SKM-1 treated with dmso at 0.1 percent for 144 hours (cell line): ENCODE measurements at regions not wholly inside any gene's neighbourhood (a gene's known extent, or its start where the extent isn't known, plus 50 kb on each side); places are given as distances from the start of the nearest gene placed in this dataset.
"Not testable (repeated sequence)": the region's sequence is repeated elsewhere in the genome, so short reads cannot be mapped to it uniquely, and the experiment has no call there.

Source experiments
- DNase-seq: peaks from one replicate; lab custom pipeline; 2025; ENCODE audit not compliant: unreplicated experiment; lab: John Stamatoyannopoulos, UW

DNA sequence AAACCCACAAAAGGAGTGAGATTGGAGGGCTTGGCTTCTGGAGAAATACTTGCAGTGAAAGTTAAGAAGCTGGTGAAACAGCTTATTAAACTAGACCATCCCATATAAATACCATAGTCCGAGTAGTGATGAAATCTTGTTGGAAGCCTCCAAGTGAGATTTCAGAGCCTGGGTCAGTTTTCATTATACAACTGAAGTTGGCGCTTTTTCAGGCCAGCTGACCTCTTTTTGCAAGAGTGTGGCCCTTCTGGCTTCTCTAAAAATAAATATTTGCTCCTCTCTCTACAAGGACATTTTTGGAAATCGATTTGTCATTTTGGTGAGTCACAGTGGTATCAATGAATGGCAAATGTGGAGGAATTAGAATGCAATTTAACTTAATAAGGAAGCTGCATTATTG lies 51.2 kb upstream of the THRB start:
- DNase-seq: no peak

DNA sequence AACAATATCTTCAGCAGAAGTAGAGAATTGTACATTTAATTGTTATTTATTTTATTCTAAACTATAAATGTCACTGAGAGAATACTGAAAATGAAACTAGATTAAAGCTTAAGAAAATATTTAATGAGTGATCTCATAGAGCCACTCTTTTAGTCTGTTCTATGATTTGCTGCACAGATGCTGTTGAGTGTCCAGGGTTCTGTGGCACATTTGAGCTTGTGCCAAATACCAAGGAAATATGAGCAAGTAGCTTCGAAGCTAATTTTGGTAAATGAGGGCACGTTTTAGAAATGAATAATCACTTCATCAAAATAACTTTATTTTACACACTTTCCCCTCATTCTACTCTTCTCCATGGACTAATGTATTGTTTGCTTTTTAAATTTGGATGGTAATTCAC lies 53.6 kb upstream of the THRB start:
- no peak for DNase-seq

DNA sequence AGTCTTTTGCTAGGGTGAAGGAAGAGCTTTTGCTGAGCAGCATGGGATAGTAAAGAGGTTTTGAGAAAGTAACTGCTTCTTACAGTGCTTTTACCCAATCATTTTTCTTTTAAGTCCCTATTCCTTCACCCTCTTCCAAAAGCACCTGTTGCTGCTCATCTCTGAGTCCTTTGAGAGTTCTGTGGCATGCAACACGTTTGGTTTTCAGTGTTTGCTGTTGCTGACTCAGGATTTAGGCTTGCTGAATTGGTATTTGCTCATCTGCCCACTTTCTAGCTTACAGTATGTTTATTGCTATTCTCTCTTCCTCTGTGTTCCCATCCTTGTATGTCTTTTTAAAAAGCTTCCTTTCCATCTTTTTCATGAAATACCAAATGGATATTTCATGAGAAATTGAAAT lies 55.9 kb upstream of the THRB start:
- no peak for DNase-seq

DNA sequence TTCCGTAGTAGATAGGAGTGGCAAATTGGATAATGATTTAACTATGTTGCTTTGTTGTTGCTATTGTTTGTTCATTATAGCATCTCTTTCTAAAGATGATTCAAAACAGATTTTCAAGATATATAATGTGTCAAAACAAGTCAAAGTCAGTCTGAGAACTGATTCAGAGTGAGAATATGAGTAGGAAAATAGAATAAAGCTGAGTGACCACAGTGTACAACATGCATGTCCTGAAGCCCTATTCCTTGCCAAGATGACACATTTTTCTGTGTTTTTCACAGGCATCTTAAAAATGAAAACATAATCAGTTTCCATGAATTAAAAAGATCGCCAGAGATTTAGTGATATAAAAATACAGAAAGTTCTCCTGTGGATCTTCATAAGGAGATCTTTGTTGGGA lies 57.0 kb upstream of the THRB start:
- no peak for DNase-seq

DNA sequence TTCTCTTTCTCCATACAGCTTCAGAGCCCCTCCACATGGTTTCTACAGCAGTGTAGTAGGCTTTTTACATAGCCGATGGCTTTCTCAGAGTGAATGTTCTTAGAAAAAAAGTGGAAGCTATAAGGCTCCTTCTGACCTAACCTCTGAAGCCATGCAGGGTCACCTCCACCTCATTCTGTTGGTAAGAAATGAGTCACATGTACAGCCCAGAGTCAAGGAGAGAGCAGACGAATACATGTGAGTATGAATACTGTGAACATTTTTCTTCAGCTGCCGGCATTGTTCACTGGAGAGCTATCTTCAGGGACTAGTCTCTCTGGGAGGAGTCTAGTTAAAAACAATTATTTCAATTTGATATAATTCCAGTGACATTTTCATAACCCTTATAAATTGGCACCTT lies 68.2 kb upstream of the THRB start:
- DNase-seq: no peak

DNA sequence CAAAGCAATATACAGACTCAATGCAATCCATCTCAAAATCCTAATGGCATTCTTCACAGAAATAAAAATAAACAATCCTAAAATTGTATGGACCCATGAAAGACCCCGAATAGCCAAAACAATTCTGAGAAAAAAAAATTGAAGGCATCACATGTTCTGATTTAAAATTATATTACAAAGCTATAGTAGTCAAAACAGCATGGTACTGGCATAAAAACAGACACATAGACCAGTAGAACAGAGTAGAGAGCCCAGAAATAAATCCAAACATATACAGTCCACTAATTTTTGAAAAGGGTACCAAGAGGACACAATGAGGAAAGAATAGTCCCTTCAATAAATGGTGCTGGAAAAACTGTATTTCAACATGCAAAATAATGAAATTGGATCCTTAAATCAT lies 70.4 kb upstream of the THRB start:
- DNase-seq: no peak

DNA sequence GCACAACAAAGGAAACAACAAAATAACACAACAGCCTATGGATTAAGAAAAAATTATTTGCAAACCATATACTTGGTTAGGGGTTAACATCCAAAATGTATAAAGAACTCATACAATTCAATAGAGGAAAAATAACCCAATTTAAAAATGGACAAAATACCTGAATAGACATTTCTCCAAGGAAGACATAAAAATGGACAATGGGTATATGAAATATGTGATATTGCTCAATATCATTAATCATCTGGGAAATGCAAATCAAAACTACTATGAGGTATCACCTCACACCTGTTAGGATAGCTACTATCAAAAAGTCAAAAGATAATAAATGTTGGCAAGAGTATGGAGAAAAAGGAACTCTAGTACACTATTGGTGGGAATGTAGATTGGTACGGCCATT lies 71.0 kb upstream of the THRB start:
- DNase-seq: no peak

DNA sequence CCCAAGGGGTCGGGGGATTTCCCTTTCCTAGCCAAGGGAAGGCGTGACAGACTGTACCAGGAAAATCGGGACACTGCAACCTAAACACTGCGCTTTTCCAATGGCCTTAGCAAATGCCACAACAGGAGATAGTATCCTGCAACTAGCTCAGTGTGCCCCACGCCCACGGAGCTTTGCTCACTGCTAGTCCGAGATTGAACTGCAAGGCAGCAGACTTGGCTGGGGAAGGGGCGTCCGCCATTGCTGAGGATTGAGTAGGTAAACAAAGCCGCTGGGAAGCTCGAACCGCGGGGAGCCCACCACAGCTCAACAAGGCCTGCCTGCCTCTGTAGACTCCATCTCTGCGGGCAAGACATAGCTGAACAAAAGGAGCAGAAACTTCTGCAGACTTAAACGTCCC lies 72.3 kb upstream of the THRB start:
- DNase-seq: no peak

DNA sequence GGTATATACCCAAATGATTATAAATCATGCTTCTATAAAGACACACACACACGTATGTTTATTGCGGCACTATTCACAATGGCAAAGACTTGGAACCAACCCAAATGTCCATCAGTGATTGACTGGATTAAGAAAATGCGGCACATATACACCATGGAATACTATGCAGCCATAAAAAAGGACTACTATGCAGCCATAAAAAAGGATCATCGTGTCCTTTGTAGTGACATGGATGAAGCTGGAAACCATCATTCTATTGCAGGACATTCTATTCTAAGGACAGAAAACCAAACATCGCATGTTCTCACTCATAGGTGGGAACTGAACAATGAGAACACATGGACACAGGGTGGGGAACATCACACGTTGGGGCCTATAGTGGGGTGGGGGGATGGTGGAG lies 77.8 kb upstream of the THRB start:
- DNase-seq: not testable (repeated sequence)

DNA sequence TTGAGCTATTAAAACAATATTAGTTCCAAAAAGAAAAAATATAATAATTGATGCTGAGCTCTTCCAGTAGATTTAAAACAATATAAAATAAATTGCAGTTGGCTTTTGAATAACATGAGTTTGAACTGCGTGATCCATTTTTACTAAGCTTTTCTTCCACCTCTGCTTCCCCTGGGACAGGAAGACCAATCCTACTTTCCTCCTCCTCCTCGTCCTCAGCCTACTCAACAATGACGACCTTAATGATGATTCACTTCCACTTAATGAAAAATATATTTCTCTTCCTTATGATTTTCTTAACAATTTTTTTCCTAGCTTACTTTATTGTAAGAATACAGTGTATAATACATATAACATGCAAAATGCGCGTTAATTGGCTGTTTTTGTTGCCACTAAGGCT lies 78.9 kb upstream of the THRB start:
- DNase-seq: no peak

DNA sequence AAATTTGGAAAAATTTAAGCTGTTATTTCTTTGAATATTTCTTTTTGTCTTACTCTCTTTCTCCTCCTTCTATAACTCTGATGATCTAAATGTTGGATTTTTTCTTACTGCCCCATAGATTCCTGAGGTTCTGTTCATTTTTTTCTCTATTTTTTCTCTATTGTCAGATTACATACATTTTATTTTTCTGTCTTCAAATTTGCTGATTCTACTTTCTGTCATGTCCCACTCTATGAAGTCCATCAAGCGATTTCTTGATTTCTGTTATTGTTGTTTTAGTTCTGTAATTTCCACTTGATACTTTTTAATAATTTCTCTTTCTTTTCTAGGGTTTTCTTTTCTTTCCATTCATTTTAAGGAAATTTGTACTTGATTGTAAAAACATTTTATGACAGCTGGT lies 83.7 kb upstream of the THRB start:
- no peak for DNase-seq

DNA sequence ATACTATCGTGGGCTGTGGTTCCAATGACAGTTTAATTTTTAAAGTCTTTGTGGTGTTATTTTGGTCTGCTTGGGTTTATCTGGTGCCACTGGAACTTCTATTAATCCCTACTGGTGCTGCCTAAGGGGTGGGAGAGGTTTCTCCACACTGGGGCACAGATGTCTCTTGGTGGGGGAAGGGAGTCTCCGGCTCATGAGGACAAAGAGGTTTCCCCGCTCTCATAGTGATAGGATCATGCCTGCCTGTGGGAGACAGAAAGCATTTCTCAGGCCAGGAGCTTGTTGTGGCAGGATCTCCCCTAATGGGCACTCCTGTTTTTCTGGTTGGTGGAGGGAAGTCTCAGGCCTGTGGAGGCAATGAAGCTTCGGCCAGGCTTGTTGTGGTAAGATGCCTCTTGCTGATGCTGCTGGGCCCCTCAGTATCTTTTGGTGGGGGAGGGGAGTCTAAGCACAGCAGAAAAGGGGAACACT lies 84.3 kb upstream of the THRB start:
- DNase-seq: no peak

DNA sequence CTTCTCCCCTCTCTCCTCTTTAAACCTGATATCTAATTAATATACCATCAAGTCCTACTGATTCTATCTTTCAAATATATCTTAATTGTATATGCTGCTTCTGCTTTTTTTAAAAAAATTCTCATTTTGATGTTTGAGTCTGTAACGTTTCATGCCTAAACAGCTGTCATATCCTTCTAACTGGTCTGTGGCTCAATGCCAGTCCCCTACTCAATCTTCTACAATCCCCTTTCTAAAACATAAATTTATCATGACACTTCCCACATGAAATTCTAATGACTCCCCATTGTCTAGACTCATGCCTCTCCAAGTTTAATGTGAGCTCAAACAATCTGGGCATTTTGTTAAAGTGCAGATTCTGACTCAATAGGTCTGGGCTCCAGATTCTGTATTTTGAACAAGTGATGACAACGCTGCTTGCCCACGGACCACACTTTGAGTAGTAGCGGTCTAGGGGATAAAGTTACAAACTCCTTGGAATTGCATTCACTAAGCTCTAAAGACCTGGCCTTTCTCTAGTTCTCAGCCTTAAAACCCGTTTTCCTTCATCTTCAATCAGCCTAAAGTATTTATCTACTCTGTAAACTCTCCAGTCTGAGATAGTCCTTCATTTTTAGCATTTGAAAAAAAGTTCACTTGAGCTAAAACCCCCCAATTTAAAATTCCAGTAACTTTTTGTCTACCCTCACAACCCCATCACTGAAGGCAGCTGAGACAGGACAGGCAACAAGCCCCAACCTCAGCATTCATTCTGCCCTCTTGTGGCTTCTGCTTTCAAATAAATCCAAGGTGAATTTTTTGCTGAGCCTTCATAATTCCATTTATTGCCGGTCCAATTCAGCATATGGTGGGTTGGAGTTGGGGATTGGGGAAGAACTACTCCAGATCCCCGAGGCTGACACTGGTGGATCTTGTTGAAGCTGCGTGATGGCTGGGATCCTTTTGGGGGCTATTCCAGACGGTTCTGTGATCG lies 88.1 kb upstream of the THRB start:
- no peak for DNase-seq

DNA sequence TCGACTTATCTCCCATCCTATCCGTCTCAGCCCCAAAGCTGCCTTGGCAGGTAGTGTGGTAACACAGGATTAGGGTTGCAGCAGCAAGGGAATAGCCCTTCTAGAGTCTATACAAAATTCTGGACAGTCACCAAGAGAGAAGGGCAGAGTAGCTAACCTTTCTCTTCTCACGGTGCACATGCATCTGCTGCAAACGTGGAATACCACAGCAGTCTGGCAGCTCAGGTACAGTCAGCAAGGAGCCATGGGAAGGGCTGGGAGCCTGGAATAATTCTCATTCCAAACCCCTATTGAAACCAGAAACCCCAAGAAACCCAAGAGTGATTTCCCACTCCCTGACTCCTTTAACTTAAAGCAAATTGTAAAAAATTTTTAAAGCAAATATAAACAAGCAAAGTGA lies 92.3 kb upstream of the THRB start:
- no peak for DNase-seq

DNA sequence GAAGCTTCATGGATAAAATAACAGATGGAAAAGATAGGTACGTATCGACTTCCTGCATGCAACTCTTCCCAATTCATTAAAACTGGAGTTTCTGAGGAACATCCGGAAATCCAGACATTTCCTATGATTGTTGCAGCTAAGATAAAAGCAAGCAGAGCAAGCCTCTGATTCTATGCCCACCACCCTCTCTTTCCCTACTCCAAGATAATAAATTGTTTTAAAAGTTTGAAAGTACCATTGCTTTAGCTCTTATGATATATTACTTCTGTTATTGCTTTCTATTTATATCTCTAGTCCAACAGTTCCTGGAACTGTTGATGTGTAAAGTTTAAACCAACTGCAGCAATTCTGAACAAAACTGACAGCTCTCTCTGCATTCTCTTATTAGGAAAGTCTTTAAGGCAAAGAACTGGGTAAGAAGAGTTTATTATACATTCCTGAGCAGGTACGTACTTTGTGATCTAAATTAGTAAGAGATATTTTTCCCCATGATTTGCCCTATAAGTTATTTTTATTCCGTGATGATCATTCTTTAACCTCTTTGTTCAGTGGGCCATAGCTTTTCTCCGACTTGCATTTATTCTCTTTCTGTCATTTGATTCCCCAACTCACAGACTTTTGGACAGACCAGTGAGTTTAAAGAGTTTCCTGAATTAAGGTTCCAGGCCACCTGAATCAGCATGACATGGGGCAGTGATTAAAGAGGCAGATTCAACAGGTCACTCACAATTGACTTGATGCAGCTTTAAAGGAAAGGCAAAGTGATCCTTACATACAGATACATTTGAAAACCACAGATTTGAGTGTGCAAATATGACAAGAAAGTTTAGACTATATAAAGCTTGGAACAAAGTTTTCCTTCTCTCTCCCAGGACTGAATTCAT lies 94.2 kb upstream of the THRB start:
- DNase-seq: no peak

DNA sequence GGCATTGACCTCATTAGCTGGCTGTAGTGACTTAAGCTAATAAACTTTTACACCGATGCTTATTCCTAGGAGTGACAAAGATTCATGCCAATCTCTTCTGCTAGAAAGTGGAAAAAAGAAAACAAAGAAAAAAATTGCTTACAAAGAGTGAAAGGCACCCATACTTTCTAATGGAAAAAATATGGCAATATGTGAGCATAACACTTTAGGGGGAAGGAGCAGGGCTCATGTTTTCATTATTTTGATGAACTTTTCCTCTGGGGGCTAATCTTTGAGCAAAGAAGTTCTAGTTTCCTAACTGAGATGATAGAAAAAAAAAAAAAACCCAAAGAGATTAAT lies 94.8 kb upstream of the THRB start:
- no peak for DNase-seq

DNA sequence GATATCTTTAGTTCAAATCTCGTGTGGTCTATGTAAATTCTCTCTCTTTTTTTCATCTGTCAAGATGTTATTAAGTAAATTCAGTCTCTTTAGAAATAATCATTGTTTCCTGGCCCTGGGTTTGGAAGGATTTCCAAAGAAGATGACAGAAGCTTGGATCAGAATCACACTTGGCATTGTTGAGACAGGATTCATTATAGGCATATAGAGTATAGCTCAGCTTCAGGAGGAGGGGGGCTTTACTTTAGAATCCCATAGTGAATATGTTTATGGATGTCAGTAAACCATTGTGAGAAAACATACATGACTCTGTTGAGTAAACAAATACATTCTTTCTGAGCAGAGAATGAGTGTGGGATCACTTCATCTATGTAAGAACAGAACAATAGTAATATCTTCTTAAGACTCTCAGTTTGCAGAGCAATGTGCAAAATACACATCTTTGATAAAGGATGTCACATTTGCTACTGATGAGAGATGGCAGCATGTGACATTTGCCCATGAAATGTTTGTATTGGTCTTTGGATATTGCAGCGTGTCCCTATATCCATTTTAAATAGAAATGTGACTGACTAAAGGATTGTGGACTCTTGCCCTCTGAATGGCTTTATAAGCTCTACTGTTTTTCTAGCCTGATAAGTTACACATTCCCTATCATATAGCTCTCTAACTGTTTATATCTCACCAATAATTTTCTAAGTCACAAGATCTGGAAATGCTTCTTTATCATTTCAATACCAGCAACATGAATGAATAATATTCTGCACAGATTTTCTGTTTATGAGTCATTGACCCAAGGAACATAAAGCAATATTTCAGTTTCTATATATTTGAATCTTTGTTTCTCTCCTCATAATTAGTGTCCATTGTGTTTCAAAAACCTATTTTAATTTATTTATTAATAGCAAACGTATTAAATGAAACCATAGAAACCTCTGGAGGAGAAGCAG lies 95.6 kb upstream of the THRB start:
- DNase-seq: no peak

DNA sequence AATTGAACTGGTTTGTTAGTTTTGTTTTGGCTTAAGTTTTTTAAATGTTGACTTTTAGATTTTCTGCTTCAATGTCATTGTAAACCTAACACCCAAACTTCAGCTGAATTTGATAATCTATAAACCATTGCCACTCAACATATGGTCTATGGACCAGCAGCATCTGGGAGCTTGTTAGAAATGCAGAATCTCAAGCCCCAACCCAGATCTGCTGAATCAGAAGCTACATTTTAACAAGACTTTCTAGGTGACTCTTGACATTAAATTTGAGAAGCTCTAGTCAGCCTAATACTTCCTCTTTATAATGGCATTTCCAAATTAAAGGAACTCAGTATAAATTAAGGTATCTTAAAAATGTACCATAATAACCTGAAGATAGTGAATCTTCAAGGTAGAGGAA lies 96.5 kb upstream of the THRB start:
- no peak for DNase-seq

DNA sequence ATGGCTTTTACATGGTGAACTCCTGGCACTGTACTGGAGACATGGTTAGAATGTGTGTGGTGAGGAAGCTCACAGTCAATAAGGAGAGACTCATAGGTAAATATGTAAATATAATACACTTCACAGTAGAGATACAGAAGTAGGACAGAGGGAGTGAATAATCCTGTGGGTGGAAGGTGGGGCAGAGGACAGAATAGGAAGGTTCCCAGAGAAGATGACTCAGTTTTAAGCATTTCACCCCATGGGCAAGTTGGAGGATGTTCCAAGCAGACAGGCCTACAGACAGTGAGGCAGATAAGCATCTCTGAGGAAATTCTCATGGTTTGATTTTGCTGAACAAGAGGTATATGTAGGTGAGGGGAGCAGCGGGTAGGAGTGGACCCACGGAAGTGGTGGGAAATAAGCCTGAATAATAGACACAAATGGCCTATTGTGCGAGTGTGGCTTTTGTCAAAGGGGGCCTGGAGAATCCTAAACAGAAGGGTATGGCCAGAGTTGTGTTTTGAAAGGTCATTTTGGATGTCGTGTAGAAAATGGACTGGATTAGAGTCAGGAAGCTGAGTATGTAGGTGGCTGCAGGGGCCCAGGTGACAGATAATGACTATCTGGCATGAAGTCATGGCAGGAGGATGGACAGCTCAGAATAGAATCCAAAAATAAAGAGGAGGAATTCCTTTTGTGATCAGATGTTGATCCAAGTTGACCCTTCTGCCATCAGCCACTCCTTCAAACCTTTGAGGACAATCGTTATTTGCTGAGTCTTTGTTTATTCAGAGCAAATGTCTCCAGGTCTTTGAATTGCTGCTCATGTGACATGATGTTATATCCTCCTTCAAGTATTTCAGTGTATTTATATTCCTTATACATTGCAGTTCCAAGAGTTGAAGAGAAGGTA lies 97.3 kb upstream of the THRB start:
- no peak for DNase-seq

DNA sequence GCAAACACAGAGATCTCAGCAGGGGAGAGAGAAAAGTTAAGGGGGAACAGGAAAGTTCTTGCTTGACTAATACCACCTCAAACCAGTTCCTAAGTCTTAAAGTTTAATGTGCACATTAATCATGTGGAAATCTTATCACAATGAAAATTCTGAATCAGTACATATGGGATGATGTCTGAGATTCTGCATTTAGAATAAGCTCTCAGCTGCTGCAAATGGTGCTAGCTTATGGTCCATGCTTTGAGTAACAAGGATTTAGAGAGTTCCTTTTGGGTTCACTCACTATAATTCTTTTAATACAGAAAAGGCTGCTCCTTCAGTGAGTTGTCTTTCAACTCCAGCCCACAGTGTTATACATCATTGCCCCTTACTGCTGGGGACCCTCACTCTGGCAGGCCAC lies 99.5 kb upstream of the THRB start:
- no peak for DNase-seq
